D341Med (cell line): ENCODE measurements at regions not wholly inside any gene's neighbourhood (a gene's known extent, or its start where the extent isn't known, plus 50 kb on each side); places are given as distances from the start of the nearest gene placed in this dataset.
"Not testable (repeated sequence)": the region's sequence is repeated elsewhere in the genome, so short reads cannot be mapped to it uniquely, and the experiment has no call there.

Experiments
- DNase-seq: peaks from one replicate; pipeline ENCODE4 v3.0.0; 2012; ENCODE audit warnings: low spot score

GRCh38 chr2:183623227-183623626 lies 499.0 kb downstream of the NUP35 start:
- DNase-seq = no peak

DNA sequence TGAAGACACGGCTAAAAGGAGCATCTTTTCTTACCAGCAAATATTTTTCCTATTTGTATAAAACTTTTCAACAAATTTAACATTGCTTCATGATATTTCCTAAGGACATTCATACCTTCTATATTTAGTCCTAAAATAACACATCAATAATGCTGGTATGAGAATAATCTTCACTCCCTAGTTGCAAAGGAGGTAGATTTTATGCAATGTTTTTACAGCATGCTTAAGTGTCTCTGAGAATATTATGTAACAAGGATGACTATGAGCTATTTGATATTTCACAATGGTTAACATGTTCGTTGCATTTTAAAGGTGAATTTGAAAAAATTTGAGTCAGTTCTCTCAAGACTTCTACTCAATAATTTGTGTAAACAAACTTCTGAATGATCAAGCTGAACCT lies 506.7 kb downstream of the NUP35 start:
- DNase-seq = no peak

- no peak for DNase-seq
These were observed 531.9 kb downstream of the NUP35 start for GRCh38 chr2:183656121-183656520.

- peak; percentile 10 for DNase-seq
These were observed 541.2 kb downstream of the NUP35 start for GRCh38 chr2:183665425-183665824.

DNA sequence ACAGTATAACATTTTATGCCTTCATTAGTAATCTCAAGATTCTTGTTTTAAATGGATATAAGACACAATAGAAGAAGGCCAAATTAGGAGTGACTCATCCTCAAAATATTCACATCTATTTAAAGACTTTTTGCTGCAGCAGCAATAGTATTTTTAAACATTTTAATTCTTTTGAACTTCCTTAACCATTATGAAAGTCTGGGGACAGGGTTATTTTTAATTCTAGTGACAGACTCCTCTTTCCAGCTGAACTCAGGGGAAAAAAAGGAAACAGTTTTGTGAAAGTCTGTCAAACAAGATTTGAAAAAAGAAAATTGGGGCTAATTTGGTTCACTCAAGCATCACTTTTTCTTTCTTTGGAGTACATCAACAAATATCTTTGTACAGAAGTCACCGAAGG lies 541.8 kb downstream of the NUP35 start:
- no peak for DNase-seq

DNA sequence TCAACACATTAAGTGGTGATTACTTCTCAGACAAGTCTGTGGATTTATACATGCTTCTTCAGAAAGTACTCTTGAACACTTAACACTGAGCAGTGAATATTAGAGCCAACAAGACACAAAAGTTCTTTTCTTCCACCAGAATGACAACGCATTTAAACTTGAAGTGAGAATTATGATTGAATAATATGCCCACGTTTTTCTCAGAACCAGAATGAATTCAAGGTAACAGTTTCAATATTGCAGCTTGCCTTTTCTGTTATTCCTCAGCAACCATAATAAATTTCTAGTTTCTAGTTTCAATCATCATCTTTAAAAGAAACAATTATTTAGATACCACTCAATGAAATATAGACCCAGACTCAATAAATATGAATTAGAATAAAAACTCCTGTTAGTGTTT lies 547.0 kb downstream of the NUP35 start:
- no peak for DNase-seq

GRCh38 chr2:183678908-183679307 lies 554.7 kb downstream of the NUP35 start:
- no peak for DNase-seq

DNA sequence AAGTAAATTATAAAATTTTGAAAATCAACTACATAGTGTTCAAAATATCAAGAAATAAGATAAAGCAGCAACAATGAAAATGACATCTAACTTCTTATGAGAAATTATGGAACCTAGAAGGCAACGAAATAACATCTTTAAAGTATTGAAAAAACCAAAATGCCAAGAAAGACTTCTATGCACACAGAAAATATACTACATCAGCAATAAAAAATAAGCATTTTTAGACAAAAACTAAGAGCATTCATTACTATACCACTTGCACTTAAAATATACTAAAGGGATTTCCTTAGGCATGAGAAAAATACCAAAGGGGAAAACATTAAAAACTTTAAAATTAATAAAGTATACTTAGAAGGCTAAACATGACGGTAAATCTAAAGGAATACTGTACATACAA lies 556.3 kb downstream of the NUP35 start:
- no peak for DNase-seq

DNA sequence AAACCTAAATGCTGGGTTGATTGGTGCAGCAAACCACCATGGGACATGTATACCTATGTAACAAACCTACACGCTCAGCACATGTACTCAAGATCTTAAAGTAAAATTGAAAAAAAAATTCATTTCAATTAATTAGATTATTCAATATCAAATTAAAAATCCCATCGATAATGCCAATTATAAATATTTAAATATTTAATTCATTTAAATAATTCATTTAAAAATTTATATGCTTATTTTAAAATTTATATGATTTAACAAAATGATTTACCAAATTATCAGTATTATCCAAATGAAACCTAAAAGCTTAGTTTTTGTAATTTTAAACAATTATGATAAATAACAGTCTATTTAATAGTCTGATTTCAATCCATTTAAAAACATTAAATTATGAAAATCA lies 560.4 kb downstream of the NUP35 start:
- no peak for DNase-seq

- no peak for DNase-seq
These were observed 571.8 kb downstream of the NUP35 start for GRCh38 chr2:183696028-183696427.

DNA sequence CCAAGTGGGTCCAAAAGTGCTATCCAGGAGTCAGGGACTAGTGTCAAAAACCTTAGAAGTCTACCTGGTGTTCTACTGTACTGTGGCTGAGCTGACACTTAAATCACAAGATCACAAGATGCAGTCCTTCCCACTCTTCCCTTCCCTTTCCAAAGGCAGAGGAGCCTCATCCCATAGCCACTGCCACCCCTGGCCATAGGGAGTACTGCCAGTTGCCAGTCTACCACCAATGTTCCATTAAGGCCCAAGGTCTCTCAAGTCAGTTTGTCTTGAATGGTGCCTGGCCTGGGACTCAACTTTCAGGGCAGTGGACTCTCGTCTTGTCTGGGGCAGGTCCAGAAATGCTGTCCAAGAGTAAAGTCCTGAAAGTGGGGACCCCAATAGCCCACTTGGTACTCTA lies 585.6 kb downstream of the NUP35 start:
- DNase-seq = no peak

GRCh38 chr2:183718246-183718645 lies 594.0 kb downstream of the NUP35 start:
- DNase-seq = no peak

DNA sequence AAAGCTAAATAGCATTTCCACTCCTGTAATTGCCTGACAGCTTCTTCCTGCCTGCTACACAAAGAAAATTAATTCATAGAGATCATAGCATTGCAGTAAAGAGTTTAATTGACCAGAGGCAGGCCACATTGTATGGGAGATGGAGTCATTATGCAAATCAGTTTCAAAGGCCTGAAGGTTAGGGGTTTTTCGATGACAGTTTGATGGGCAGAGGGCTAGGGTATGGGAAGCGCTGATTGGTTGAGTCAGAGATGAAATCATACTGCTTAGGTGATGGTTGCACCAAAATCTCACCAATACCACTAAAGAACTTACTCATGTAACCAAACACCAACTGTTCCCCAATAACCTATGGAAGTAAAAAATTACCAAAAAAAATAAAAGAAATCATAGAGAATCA lies 599.0 kb downstream of the NUP35 start:
- DNase-seq = no peak

DNA sequence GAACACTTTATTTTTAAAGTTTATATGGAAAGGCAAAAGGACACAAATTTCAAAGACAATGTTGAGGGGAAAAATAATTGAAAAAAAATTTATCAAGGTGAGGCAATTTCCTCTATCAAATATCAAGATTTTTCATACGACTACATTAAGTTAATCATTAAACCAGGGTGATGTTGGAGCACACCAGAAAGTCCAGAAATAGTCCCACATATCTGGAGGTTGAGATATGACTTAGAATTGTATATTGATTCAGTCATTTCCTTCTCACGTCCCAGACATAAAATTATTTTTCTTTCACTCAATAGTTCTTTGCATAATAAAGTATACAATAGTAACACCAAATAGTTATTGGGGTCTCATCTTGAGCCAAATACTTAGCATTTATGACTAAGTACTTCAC lies 605.1 kb downstream of the NUP35 start:
- DNase-seq = no peak

GRCh38 chr2:183740241-183740640 lies 616.0 kb downstream of the NUP35 start:
- DNase-seq = no peak

DNA sequence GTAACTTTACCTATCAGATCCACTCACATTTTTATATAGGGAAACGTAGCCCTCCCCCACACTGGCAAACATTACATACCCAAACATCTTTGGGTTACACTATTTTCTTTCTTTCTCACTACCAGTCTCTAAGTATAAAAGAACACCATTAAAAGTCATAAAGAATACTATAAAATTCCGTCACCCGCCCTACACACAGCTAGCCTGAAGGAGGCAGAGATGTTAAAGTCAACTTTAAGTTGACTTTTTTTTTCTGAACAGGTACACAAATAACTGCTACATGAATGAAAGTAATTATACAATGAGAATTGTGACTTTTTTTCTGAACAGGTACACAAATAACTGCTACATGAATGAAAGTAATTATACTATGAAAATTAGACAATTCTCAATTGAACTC lies 628.3 kb downstream of the NUP35 start:
- DNase-seq = no peak

GRCh38 chr2:183759033-183759432 lies 634.8 kb downstream of the NUP35 start:
- no peak for DNase-seq

- no peak for DNase-seq
These were observed 649.5 kb downstream of the NUP35 start for GRCh38 chr2:183773775-183774174.

DNA sequence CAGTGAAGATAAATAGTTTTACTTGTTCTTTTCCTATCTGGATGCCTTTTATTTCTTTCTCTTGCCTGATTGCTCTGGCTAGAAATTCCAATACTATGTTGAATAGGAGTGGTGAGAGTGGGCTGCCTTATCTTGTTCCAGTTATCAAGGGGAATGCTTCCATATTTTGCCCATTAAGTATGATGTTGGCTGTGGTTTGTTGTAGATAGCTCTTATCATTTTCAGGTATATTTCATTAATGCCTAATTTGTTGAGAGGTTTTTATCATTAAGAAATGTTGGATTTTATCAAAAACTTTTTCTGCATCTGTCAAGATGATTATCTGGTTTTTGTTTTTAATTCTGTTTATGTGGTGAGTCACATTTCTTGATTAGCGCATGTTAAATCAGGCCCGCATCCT lies 655.8 kb downstream of the NUP35 start:
- DNase-seq = no peak

DNA sequence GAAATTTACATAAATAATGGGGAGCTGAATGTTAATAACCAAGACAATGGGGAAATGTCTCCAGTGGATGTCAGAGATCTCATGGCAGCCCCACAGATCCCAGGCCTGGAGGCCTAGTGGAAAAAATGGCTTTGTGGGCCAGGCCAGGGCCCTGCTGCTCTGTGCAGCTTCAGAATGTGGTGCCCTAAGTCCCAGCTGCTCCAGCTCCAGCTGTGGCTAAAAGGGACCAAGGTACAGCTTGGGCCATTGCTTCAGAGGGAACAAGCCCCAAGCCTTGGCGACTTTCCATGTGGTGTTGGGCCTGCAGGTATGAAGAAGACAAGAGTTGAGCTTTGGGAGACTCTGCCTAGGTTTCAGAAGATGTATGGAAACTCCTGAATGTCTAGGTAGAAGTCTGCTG lies 658.2 kb downstream of the NUP35 start:
- no peak for DNase-seq

DNA sequence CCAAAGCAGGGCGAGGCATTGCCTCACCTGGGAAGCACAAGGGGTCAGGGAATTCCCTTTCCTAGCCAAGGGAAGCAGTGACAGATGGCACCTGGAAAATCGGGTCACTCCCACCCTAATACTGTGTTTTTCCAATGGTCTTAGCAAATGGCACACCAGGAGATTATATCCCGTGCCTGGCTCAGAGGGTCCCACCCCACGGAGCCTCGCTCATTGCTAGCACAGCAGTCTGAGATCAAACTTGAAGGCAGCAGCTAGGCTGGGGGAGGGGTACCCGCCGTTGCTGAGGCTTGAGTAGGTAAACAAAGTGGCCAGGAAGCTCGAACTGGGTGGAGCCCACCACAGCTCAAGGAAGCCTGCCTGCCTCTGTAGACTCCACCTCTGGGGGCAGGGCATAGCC lies 664.6 kb downstream of the NUP35 start:
- DNase-seq = not testable (repeated sequence)

GRCh38 chr2:183792165-183792924 lies 668.1 kb downstream of the NUP35 start:
- not testable (repeated sequence) for DNase-seq

GRCh38 chr2:183798535-183798934 lies 674.3 kb downstream of the NUP35 start:
- no peak for DNase-seq

DNA sequence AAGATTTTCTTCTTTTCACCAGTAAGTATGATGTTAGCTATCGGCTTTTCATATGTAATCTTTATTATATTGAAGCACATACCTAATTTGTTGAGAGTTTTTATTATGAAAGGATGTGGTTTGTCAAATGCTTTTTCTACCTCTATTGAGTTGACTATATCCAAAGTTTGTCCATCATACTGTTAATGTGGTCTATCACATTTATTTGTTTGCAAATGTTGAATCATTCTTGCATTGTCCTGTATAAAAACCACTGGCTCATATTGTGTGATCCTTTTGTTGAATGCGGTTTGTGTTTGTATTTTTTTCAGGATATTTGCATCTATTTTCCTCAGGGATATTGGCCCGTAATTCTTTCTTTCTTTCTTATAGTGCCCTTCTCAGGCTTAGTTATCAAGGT lies 675.5 kb downstream of the NUP35 start:
- DNase-seq = no peak

DNA sequence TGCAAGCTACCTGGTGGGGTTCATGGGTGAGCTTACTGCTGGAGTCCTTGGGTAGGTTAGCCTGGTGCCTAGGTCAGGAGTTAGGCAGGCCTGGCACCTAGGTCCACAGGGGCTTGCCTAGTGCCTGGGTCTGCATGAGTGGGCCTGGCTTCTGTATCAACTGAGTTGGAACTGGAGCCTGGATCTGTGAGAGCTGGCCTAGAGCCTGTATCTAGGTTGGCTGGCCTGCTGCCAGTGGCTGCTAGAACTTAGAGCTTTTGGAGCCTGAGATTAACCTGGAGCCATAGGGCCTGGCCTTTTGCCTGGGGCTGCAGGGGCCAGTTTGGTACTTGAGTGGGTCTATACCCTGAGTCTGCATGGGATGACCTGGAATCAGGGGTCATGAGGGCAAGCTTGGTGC lies 679.4 kb downstream of the NUP35 start:
- DNase-seq = no peak
